PC-9 (cell line): ENCODE measurements at regions not wholly inside any gene's neighbourhood (a gene's known extent, or its start where the extent isn't known, plus 50 kb on each side); places are given as distances from the start of the nearest gene placed in this dataset.

ENCODE experiments used
- BruUV-seq: library from RNA; stranded (reverse); fragments of 400-500 nt; replicated peaks from 2 replicates; lab custom pipeline; 2021; lab: Mats Ljungman, UMichigan
- CTCF ChIA-PET: fragments of 300-600 bp; sonication (Branson Sonifier 250); formaldehyde crosslinking; loops from one replicate; lab custom pipeline; 2022; ENCODE audit warnings: antibody characterized with exemption; lab: Charles Lee
- POLR2A ChIA-PET: fragments of 300-600 bp; sonication (Branson Sonifier 250); formaldehyde crosslinking; loops from one replicate; lab custom pipeline; 2022; ENCODE audit warnings: antibody characterized with exemption; ENCODE audit not compliant: unreplicated experiment; lab: Charles Lee
- DNase-seq, 2 experiments: peaks; one replicate each; pipeline versions ENCODE4 v3.0.0 to v3.0.0-alpha.2; 2015 to 2022; ENCODE audit warnings: mixed read lengths in 1 of 2
- H2AFZ ChIP-seq: fragments of 200-600 bp; sonication (generic); 2 replicates; pipeline ENCODE4 v1.8.1; 2017; ENCODE audit warnings: antibody characterized with exemption
- H3F3A ChIP-seq: fragments of 200-600 bp; sonication (generic); 2 replicates; pipeline ENCODE4 v1.8.1; 2017; ENCODE audit warnings: antibody characterized with exemption, mild to moderate bottlenecking, low read depth; ENCODE audit not compliant: insufficient read depth
- H3K27ac ChIP-seq: fragments of 200-600 bp; sonication (generic); 2 replicates; pipeline ENCODE4 v1.6.1; 2016; ENCODE audit warnings: mixed run types
- H3K27me3 ChIP-seq: fragments of 200-600 bp; sonication (generic); 2 replicates; pipeline ENCODE4 v1.6.1; 2016; ENCODE audit warnings: low read depth, mixed run types; ENCODE audit not compliant: insufficient read depth
- H3K36me3 ChIP-seq: fragments of 200-600 bp; sonication (generic); 2 replicates; pipeline ENCODE4 v1.6.1; 2016; ENCODE audit warnings: low read depth, mixed run types
- H3K4me1 ChIP-seq: fragments of 200-600 bp; sonication (generic); replicated peaks from 2 replicates; pipeline ENCODE4 v1.6.1; 2016; ENCODE audit warnings: mixed run types; ENCODE audit not compliant: insufficient read depth
- H3K4me2 ChIP-seq: fragments of 200-600 bp; sonication (generic); 2 replicates; pipeline ENCODE4 v1.6.1; 2017; ENCODE audit warnings: mixed run types
- H3K4me3 ChIP-seq: fragments of 200-600 bp; sonication (generic); 2 replicates; pipeline ENCODE4 v1.6.1; 2016; ENCODE audit warnings: mixed run types
- H3K79me2 ChIP-seq: fragments of 200-600 bp; sonication (generic); 2 replicates; pipeline ENCODE4 v1.6.1; 2017; ENCODE audit warnings: low read depth, mixed run types
- H3K9me2 ChIP-seq: fragments of 200-600 bp; sonication (generic); 2 replicates; pipeline ENCODE4 v1.8.1; 2017; ENCODE audit warnings: mild to moderate bottlenecking; ENCODE audit not compliant: insufficient read depth
- H3K9me3 ChIP-seq: fragments of 200-600 bp; sonication (generic); 2 replicates; pipeline ENCODE4 v1.8.1; 2016; ENCODE audit warnings: low read depth; ENCODE audit not compliant: insufficient read depth
- H4K20me1 ChIP-seq: fragments of 200-600 bp; sonication (generic); 2 replicates; pipeline ENCODE4 v1.8.1; 2017; ENCODE audit not compliant: insufficient read depth
- CTCF ChIP-seq: fragments of 200-600 bp; sonication (generic); conservative IDR thresholded peaks from 2 replicates; pipeline ENCODE4 v1.6.1; 2017; ENCODE audit warnings: mixed run types, antibody characterized with exemption, mild to moderate bottlenecking, moderate library complexity
- EZH2 ChIP-seq: fragments of 200-600 bp; sonication (generic); IDR thresholded peaks from 2 replicates; pipeline ENCODE4 v1.8.0; 2017; ENCODE audit warnings: antibody characterized with exemption, low read depth
- intact Hi-C: fragments of 100-400 bp; cut with micrococcal nuclease; formaldehyde crosslinking; loops from one replicate; pipeline ENCODE4 v1.10.0; 2022; ENCODE audit not compliant: unreplicated experiment

GRCh38 chr4:110945600-110945999 lies 322.7 kb upstream of the PITX2 start:
- Histone ChIP-seq H3K36me3 (no peaks in the 10 kb centered on the region), H3K4me2 (no peak overlapping the region), H2AFZ (no peak overlapping the region), H3F3A (no peaks in the 10 kb centered on the region), H3K9me2 (no peaks in the 10 kb centered on the region), H4K20me1 (no peaks in the 10 kb centered on the region), H3K4me3 (no peak overlapping the region), H3K27me3 (no peaks in the 10 kb centered on the region), H3K4me1 (no peaks in the 10 kb centered on the region), H3K27ac (no peak overlapping the region), H3K9me3 (no peaks in the 10 kb centered on the region), H3K79me2 (no peaks in the 10 kb centered on the region)
- CTCF ChIA-PET = no interaction called here
- intact Hi-C loops = no loop called here
- no peak for TF ChIP-seq EZH2
- TF ChIP-seq CTCF = no peak
- no peak for DNase-seq
- BruUV-seq = no TSS peak
- POLR2A ChIA-PET = no interaction called here

- Histone ChIP-seq H3K79me2 (no peaks in the 10 kb centered on the region), H3F3A (no peaks in the 10 kb centered on the region), H3K27me3 (no peaks in the 10 kb centered on the region), H3K4me3 (no peak overlapping the region), H3K4me2 (no peak overlapping the region), H3K9me3 (no peaks in the 10 kb centered on the region), H2AFZ (no peak overlapping the region), H3K27ac (no peak overlapping the region), H3K36me3 (no peaks in the 10 kb centered on the region), H4K20me1 (no peaks in the 10 kb centered on the region), H3K9me2 (no peaks in the 10 kb centered on the region), H3K4me1 (no peaks in the 10 kb centered on the region)
- no TSS peak for BruUV-seq
- no peak for TF ChIP-seq EZH2
- TF ChIP-seq CTCF = no peak
- ChIA-PET CTCF (no interaction called here), POLR2A (no interaction called here)
- intact Hi-C loops = no loop called here
- DNase-seq = no peak
Observed at GRCh38 chr4:110949542-110949941, 326.7 kb upstream of the PITX2 start.

- no peaks in the 10 kb centered on the region for H3K9me3 ChIP-seq
- H3K27me3 ChIP-seq = no peaks in the 10 kb centered on the region
- H3K9me2 ChIP-seq = no peaks in the 10 kb centered on the region
- H3K4me2 ChIP-seq = no peak overlapping the region
- intact Hi-C loops = loop anchor here (10.0 kb wide), 1 partner anchor 684 kb away; no protein-coding TSS in a partner anchor
- H3K4me1 ChIP-seq = no peaks in the 10 kb centered on the region
- no peak overlapping the region for H2AFZ ChIP-seq
- no TSS peak for BruUV-seq
- DNase-seq = no peak
- no peak overlapping the region for H3K27ac ChIP-seq
- H3K79me2 ChIP-seq = no peaks in the 10 kb centered on the region
- H3F3A ChIP-seq = no peaks in the 10 kb centered on the region
- no peaks in the 10 kb centered on the region for H3K36me3 ChIP-seq
- TF ChIP-seq EZH2 = no peak
- no peak for TF ChIP-seq CTCF
- H3K4me3 ChIP-seq = no peak overlapping the region
- ChIA-PET CTCF (no interaction called here), POLR2A (no interaction called here)
- no peaks in the 10 kb centered on the region for H4K20me1 ChIP-seq
Observed at GRCh38 chr4:110950731-110951130, 327.9 kb upstream of the PITX2 start.
